Small intestine (tissue), 7 donors: ENCODE measurements at regions not wholly inside any gene's neighbourhood (a gene's known extent, or its start where the extent isn't known, plus 50 kb on each side); places are given as distances from the start of the nearest gene placed in this dataset.

ENCODE experiments used
- DNase-seq, 2 donors: peaks; one replicate each; pipeline versions ENCODE4 v3.0.0 to v3.0.0-alpha.2; 2013
- FAIRE-seq: peaks from 2 replicates; lab custom pipeline; 2012; peaks lifted over from hg19 to GRCh38; lab: Jason Lieb, UNC
- H3K27ac ChIP-seq, 3 donors: one replicate each; pipeline ENCODE4 v1.5.1; 2013; ENCODE audit warnings: low read length in 2 of 3, mild to moderate bottlenecking in 2 of 3, control low read depth in 1 of 3, inconsistent platforms in 1 of 3, low read depth in 1 of 3, moderate library complexity in 1 of 3
- H3K27me3 ChIP-seq, 3 donors: one replicate each; pipeline ENCODE4 v1.6.1; 2013; ENCODE audit warnings: low read length in 3 of 3, inconsistent platforms in 1 of 3; ENCODE audit not compliant: control insufficient read depth in 3 of 3, insufficient read depth in 3 of 3
- H3K36me3 ChIP-seq, 3 donors: one replicate each; pipeline ENCODE4 v1.6.1; 2013; ENCODE audit warnings: low read length in 3 of 3, inconsistent platforms in 1 of 3, low read depth in 1 of 3, mild to moderate bottlenecking in 1 of 3, moderate library complexity in 1 of 3; ENCODE audit not compliant: control insufficient read depth in 3 of 3, insufficient read depth in 2 of 3
- H3K4me1 ChIP-seq, 3 donors: one replicate each; pipeline ENCODE4 v1.6.1; 2013; ENCODE audit warnings: low read length in 2 of 3, inconsistent platforms in 1 of 3, low read depth in 1 of 3, mild to moderate bottlenecking in 1 of 3, moderate library complexity in 1 of 3; ENCODE audit not compliant: control insufficient read depth in 3 of 3, insufficient read depth in 2 of 3
- H3K4me3 ChIP-seq, 3 donors: one replicate each; pipeline ENCODE4 v1.5.1; 2013; ENCODE audit warnings: low read length in 3 of 3, control low read depth in 1 of 3, inconsistent platforms in 1 of 3, low read depth in 1 of 3, mild to moderate bottlenecking in 1 of 3, moderate library complexity in 1 of 3
- H3K9me3 ChIP-seq, 2 donors: one replicate each; pipeline ENCODE4 v1.6.1; 2013; ENCODE audit warnings: low read depth in 1 of 2, low read length in 1 of 2; ENCODE audit not compliant: control insufficient read depth in 2 of 2, insufficient read depth in 1 of 2
- WGBS, 3 donors: extraction: QIAGEN DNeasy Blood & Tissue Kit; methylation state at CpG; one replicate each; pipeline ENCODE4 v1.1.7; 2013; 5-methylcytosine and 5-hydroxymethylcytosine counted together
- donor health status: healthy with polysubstance abuse.
- donor health status: control.
- donor health status: control.
- donor health status: Bipolar disorder and iron deficiency.
- donor health status: healthy.

DNA sequence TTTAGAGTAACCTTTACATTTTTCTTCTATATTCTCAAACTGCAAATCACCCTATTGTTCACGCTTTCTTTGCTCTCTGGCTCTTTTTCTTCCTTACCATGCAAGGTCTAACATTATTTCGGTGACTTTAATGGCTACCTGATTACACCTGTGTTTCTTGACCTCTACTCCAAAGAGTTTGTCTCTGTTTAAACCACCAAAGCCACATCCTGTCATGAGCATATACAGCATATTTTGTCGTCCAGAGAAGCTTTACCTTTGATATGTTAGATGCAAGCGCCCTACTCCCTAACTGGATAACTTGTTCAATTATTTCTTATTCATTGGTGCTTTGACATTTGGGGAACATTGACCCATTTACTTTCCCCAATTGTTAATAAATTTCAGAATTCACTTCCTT lies 565.1 kb upstream of the GCFC2 start:
- Histone ChIP-seq H3K27ac (no peak overlapping the region), H3K27me3 (no peaks in the 10 kb centered on the region), H3K4me3 (no peak overlapping the region), H3K9me3 (no peaks in the 10 kb centered on the region), H3K4me1 (no peaks in the 10 kb centered on the region), H3K36me3 (no peaks in the 10 kb centered on the region)
- 85 to 86% (median 86%) methylated on average over 4 of the region's 4 CpGs for WGBS, 3 donors
- DNase-seq (no peak), FAIRE-seq (no peak)

GRCh38 chr2:76274676-76275075 lies 564.0 kb upstream of the GCFC2 start:
- no peak for FAIRE-seq
- no peaks in the 10 kb centered on the region for H3K36me3 ChIP-seq
- H3K9me3 ChIP-seq = no peaks in the 10 kb centered on the region
- no peaks in the 10 kb centered on the region for H3K4me1 ChIP-seq
- WGBS, 3 donors = 83 to 96% (median 90%) methylated on average over 2 of the region's 2 CpGs
- H3K27ac ChIP-seq = no peak overlapping the region
- no peak for DNase-seq
- no peak overlapping the region for H3K4me3 ChIP-seq
- H3K27me3 ChIP-seq = no peaks in the 10 kb centered on the region

- FAIRE-seq (no peak), DNase-seq (no peak)
- Histone ChIP-seq H3K9me3 (no peaks in the 10 kb centered on the region), H3K27me3 (no peaks in the 10 kb centered on the region), H3K36me3 (no peaks in the 10 kb centered on the region), H3K27ac (no peak overlapping the region), H3K4me1 (no peaks in the 10 kb centered on the region), H3K4me3 (no peak overlapping the region)
Measured at GRCh38 chr2:76274160-76274559, 563.4 kb upstream of the GCFC2 start.

DNA sequence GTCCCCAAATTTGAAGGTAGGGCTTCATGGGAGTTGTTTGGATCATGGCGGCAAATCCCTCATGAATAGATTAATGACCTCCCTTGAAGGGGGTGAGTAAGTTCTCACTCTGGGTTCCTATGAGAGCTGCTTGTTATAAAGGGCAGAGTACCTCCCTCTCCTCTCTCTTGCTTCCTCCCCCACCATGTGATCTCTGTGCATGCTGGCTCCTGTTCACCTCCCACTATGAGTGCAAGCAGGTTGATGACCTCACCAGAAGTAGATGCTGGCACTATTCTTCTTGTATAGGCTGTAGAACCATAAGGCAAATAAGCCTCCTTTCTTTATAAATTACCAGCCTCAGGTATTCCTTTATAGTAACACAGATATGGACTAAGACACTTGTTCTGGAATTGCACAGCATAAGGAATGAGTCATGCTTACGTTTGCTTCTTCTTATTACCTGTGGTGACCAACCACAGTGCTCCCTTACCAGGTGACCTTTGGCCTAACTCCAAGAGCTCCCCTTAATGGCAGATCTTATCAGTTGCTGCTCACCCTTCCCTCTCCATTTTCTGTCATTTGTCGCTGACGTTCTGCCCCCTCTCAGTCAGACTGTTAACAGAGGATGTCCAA lies 559.5 kb upstream of the GCFC2 start:
- Histone ChIP-seq H3K27ac (peak overlapping the region in 1 of 3 donors; percentile 31), H3K4me3 (no peak overlapping the region), H3K4me1 (no peaks in the 10 kb centered on the region), H3K27me3 (no peaks in the 10 kb centered on the region), H3K36me3 (no peaks in the 10 kb centered on the region), H3K9me3 (no peaks in the 10 kb centered on the region)
- DNase-seq (peak; percentile 42 to 51), FAIRE-seq (no peak)
- WGBS, 3 donors = 38 to 61% (median 47%) methylated on average over 4 of the region's 4 CpGs

- FAIRE-seq = no peak
Measured at GRCh38 chr2:76268902-76269620, 558.3 kb upstream of the GCFC2 start.

GRCh38 chr2:76268484-76268883 lies 557.8 kb upstream of the GCFC2 start:
- H3K27ac ChIP-seq = no peak overlapping the region
- H3K4me1 ChIP-seq = no peaks in the 10 kb centered on the region
- H3K4me3 ChIP-seq = no peak overlapping the region
- no peaks in the 10 kb centered on the region for H3K36me3 ChIP-seq
- no peak for FAIRE-seq
- H3K27me3 ChIP-seq = no peaks in the 10 kb centered on the region
- no peak for DNase-seq
- WGBS, 3 donors = 6 to 17% (median 12%) methylated on average over 1 of the region's 1 CpG
- H3K9me3 ChIP-seq = no peaks in the 10 kb centered on the region

More at GRCh38 chr2:76268902-76269620, 558.3 kb upstream of the GCFC2 start:
- Histone ChIP-seq H3K27me3 (no peaks in the 10 kb centered on the region), H3K4me1 (no peaks in the 10 kb centered on the region), H3K36me3 (no peaks in the 10 kb centered on the region), H3K9me3 (no peaks in the 10 kb centered on the region), H3K27ac (no peak overlapping the region), H3K4me3 (no peak overlapping the region)
- 51 to 61% (median 53%) methylated on average over 5 of the region's 5 CpGs for WGBS, 3 donors
- DNase-seq = peak in 1 of 2 donors; percentile 4

GRCh38 chr2:76257802-76258201 lies 547.1 kb upstream of the GCFC2 start:
- Histone ChIP-seq H3K36me3 (no peaks in the 10 kb centered on the region), H3K4me3 (no peak overlapping the region), H3K4me1 (no peaks in the 10 kb centered on the region), H3K27ac (no peak overlapping the region), H3K9me3 (no peaks in the 10 kb centered on the region), H3K27me3 (no peaks in the 10 kb centered on the region)
- DNase-seq (no peak), FAIRE-seq (no peak)

- FAIRE-seq (no peak), DNase-seq (no peak)
- Histone ChIP-seq H3K9me3 (no peaks in the 10 kb centered on the region), H3K4me1 (no peaks in the 10 kb centered on the region), H3K4me3 (no peak overlapping the region), H3K27ac (no peak overlapping the region), H3K36me3 (no peaks in the 10 kb centered on the region), H3K27me3 (no peaks in the 10 kb centered on the region)
- 33 to 37% (median 34%) methylated on average over 3 of the region's 3 CpGs for WGBS, 3 donors
Measured at GRCh38 chr2:76256458-76257088, 545.9 kb upstream of the GCFC2 start.
